HL-60 (cell line): ENCODE measurements at regions not wholly inside any gene's neighbourhood (a gene's known extent, or its start where the extent isn't known, plus 50 kb on each side); places are given as distances from the start of the nearest gene placed in this dataset.

Experiments
- GABPA ChIP-seq: IDR thresholded peaks from 2 replicates; pipeline ENCODE4 v1.6.1; 2012; ENCODE audit warnings: low read depth
- POLR2AphosphoS5 ChIP-seq: IDR thresholded peaks from 2 replicates; pipeline ENCODE4 v1.6.1; 2012; ENCODE audit warnings: low read depth
- TF ChIP-seq, protein P1 (sequence below): IDR thresholded peaks from one replicate; pipeline ENCODE4 v1.5.1; 2011; ENCODE audit warnings: low read length, control low read depth, inconsistent platforms; ENCODE audit not compliant: insufficient read depth
- TF ChIP-seq, protein P2 (sequence below): IDR thresholded peaks from 2 replicates; pipeline ENCODE4 v1.6.1; 2012; ENCODE audit warnings: low read depth; ENCODE audit not compliant: insufficient replicate concordance

DNA sequence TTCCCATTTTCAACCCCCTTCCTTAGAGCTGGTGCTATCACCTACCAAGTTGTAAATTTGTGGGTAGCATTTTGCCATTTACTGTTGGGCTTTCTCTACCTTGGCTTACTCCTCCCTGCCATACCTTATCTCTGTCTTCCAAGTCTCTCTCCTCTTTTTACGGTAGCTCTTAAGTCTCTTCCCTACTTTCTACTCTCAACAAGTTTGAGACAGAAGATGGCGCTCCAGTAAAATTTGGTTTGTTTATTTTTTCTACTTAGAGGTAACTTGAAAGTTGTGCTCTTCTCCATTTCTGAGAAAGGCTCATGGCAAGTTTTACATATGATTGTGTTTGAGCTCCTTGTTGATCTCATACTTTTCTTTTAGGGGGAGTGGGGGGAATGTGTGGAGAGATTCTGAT, 1508.1 kb downstream of the TECRL start:
- TF ChIP-seq, protein P1, sequence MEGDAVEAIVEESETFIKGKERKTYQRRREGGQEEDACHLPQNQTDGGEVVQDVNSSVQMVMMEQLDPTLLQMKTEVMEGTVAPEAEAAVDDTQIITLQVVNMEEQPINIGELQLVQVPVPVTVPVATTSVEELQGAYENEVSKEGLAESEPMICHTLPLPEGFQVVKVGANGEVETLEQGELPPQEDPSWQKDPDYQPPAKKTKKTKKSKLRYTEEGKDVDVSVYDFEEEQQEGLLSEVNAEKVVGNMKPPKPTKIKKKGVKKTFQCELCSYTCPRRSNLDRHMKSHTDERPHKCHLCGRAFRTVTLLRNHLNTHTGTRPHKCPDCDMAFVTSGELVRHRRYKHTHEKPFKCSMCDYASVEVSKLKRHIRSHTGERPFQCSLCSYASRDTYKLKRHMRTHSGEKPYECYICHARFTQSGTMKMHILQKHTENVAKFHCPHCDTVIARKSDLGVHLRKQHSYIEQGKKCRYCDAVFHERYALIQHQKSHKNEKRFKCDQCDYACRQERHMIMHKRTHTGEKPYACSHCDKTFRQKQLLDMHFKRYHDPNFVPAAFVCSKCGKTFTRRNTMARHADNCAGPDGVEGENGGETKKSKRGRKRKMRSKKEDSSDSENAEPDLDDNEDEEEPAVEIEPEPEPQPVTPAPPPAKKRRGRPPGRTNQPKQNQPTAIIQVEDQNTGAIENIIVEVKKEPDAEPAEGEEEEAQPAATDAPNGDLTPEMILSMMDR = no peak
- TF ChIP-seq, protein P2, sequence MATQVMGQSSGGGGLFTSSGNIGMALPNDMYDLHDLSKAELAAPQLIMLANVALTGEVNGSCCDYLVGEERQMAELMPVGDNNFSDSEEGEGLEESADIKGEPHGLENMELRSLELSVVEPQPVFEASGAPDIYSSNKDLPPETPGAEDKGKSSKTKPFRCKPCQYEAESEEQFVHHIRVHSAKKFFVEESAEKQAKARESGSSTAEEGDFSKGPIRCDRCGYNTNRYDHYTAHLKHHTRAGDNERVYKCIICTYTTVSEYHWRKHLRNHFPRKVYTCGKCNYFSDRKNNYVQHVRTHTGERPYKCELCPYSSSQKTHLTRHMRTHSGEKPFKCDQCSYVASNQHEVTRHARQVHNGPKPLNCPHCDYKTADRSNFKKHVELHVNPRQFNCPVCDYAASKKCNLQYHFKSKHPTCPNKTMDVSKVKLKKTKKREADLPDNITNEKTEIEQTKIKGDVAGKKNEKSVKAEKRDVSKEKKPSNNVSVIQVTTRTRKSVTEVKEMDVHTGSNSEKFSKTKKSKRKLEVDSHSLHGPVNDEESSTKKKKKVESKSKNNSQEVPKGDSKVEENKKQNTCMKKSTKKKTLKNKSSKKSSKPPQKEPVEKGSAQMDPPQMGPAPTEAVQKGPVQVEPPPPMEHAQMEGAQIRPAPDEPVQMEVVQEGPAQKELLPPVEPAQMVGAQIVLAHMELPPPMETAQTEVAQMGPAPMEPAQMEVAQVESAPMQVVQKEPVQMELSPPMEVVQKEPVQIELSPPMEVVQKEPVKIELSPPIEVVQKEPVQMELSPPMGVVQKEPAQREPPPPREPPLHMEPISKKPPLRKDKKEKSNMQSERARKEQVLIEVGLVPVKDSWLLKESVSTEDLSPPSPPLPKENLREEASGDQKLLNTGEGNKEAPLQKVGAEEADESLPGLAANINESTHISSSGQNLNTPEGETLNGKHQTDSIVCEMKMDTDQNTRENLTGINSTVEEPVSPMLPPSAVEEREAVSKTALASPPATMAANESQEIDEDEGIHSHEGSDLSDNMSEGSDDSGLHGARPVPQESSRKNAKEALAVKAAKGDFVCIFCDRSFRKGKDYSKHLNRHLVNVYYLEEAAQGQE = no peak
- TF ChIP-seq POLR2AphosphoS5 (no peak), GABPA (no peak)
